ENCODE measurements at regions not wholly inside any gene's neighbourhood (a gene's known extent, or its start where the extent isn't known, plus 50 kb on each side); places are given as distances from the start of the nearest gene placed in this dataset.

DNA sequence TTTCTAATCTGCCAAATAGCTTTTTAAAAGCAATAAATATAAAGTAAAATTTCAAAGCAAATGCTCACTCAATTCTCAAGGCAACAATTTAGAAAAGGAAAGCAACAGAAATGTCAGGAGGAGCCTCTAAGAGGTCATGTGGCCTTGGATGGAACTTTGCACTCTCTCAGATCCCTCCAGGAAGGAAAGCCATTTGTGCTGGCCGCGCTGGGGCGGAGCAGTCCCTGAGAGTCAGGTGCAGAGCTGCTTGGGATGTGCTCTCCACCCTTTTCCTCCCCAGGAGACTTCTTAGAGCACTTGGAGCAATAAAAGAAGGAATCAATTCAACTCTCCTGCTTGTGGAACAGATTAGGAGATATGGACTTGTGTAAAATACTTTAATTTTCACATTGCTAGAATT is 379.8 kb upstream of the LINC00305 start:
- no peak for DNase-seq

- no peak for DNase-seq
Observed at GRCh38 chr18:64519201-64519600, 370.3 kb upstream of the LINC00305 start.

GRCh38 chr18:64518191-64518590 is 369.3 kb upstream of the LINC00305 start:
- DNase-seq: no peak

DNA sequence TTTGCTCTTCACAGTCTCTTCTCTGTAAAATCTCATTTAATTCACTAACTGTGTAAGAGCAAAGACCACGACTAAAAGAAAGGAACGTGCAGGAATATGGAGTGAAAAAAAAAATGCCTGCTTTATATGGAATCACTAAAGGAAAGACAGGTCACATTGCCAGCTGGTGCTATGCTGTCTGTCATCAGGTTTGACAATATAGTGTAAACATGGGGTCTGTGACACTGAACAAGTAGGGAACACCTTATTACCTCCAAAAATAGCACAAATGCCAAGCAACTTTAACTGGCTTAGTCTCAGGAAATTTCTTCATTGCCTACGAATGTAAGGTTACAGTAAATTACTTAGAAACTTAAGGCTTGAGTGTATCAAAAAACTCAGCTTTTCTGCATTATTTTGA is 364.5 kb upstream of the LINC00305 start:
- no peak for DNase-seq

- no peak for DNase-seq
Observed at GRCh38 chr18:64490207-64490606, 341.3 kb upstream of the LINC00305 start.

DNA sequence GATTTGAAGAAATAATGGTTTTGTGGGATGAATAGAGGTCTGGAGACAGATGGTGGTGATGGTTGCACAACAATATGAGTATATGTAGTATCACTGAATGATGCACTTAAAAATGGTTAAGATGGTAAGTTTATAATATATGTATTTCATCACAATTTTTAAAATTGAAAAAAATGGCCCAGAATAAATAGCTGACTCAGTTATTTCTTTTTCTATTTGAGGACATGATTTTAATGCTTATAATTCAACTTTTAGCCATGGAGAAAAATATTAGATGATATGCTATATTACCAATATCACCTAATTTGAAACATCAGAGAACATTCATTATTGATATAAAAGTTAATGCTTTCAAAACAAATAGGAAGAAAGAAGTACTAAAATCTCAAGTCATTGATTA is 339.8 kb upstream of the LINC00305 start:
- no peak for DNase-seq

GRCh38 chr18:64474773-64475172 is 325.9 kb upstream of the LINC00305 start:
- no peak for DNase-seq

- DNase-seq: no peak
Observed at GRCh38 chr18:64474255-64474654, 325.4 kb upstream of the LINC00305 start.

- DNase-seq: no peak
Observed at GRCh38 chr18:64449434-64449833, 300.5 kb upstream of the LINC00305 start.

DNA sequence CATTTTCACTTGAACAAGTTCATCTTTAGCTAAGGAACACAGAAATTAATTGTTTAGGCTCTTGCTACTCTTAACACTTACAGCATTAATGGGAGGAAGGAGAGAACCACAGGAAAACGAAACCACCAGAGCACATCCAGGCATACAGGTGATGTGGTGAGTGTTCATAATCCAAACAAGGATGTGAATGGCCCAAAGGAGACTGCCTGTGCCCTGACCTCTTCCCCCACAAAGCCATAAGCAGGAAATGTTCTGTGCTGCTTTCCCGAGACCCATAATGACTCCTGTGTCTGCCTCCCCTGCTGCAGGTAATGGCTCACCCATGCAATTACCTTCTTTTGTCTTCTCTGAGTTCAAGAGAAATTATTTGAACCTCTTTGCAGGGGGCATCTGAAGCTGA is 295.9 kb upstream of the LINC00305 start:
- peak; percentile 79 for DNase-seq

GRCh38 chr18:64438178-64438577 is 289.3 kb upstream of the LINC00305 start:
- no peak for DNase-seq

DNA sequence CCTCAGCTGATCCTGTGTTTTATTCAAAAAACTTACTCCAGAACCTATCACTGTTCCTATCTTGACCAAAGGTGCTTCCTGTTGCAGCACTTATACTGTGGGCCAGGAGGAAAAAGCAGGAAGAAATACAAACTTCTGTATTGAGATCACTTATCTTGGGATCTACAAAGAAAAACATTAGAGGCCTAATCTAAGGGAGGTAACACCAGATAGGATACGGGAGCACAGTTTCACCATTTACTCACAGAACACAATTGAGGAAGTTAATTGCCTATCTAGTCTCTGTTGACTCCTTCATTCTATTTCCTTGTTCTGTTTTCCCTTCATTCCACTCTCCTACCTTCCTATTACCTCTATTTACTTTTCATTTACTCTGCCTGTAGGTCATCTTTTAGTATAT is 287.2 kb upstream of the LINC00305 start:
- no peak for DNase-seq

GRCh38 chr18:64419156-64419555 is 270.3 kb upstream of the LINC00305 start:
- no peak for DNase-seq

DNA sequence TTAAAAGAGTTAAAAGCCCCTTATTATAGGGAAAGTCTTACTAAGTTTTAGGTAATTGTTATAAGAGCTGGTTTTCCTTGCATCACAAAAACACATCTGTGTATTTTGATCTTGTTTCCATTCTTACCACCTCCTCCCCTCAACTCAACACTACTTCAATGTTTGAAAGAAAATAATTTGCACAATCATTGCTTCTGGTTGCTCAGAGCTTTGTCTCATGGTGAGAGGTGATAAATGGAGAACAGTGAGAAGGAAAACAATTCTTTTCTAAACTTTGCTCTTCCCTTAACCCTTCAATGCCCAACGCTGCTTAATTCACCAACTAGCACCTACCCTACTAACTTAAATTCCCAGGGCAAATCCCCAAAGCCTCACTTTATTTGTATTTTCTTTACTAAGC is 268.1 kb upstream of the LINC00305 start:
- no peak for DNase-seq

DNA sequence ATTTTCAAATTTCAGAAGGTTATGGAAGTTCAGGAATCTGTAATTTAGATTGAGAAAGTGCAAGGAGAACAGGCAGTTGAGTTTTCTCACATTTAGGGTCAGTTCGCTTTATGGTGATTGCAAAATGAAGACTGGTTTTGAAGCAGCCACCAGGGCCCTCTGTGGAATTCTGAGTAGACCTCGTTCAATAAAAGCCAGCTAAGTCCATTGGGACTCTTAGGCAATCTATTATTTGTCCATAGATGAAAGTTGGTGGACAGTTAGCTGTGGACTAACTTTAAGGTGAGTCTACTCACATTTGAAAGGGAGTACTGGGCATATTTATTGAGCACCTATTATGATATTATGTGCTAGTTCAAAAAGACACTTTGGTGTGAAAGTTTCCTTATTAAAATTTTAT is 266.3 kb upstream of the LINC00305 start:
- DNase-seq: no peak

GRCh38 chr18:64410685-64411084 is 261.8 kb upstream of the LINC00305 start:
- DNase-seq: no peak

GRCh38 chr18:64409511-64409910 is 260.6 kb upstream of the LINC00305 start:
- no peak for DNase-seq

DNA sequence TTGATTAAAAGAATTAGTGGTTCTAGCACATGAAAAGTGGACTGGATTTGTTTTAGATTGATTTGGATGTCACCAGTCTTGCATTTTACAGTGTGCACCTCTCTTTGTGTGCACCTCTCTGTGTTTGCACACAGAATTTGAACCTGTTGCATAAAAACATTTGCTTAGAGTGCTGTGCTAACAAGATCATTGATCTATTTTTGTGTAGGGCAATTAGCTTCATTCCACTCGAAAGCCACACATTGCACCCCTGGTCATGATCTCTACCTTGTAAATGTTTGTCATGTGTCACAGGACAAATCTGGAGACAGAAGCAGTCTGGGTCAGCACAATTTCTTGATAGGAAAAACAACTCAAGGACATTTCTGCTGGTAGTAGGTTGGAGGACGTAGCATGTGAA is 258.7 kb upstream of the LINC00305 start:
- DNase-seq: peak; percentile 25

DNA sequence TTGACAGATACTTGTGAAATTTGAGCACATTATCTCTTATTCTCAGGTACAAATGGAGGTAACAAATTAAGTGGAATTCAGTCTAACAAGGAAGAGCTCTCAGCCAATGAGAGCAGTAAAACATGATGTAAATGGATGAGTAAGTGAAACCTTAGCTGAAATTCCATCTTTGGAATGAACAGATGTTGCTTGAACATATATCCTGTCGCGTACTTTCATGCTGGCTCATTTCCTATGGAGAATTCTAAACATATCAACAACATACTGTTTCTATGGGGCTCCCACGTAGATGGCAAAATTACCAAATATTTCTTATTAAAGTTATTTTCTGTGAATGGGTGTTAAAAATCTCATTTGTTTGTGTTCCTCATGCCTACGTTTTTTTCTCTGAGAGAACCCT is 256.3 kb upstream of the LINC00305 start:
- DNase-seq: no peak

DNA sequence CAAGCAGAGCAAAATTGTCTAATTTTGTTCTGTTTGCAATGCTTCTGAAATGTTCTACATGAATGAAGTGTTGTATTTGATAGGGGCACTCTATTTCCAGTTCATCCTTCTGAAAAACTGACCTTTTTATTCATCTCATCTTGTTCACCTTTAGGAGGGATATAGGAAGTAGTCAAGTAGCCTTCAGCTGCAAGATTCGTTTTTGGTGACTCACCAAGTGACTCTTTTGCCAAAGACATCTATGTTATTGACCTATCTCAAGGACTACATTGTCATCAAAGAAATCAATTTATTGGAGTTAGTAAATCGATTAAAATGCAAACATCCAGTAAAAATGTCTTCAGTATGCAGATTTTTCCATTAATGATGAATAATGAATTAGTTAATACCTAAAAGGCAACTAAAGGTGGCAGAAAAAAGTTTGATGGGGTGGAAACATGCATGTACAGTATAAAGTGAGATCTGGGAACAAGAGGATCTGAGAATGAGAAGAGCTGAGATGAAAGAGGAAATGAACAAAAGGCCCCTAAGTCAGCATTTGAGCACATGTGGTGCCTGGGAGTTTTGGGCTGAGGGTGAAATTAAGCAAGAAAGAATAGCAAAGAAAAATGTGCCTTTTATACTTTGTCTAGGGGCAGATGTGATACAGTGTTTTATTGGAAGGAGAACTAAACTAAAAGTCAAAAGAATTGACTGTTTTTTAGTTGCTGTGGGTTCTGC is 255.1 kb upstream of the LINC00305 start:
- no peak for DNase-seq

DNA sequence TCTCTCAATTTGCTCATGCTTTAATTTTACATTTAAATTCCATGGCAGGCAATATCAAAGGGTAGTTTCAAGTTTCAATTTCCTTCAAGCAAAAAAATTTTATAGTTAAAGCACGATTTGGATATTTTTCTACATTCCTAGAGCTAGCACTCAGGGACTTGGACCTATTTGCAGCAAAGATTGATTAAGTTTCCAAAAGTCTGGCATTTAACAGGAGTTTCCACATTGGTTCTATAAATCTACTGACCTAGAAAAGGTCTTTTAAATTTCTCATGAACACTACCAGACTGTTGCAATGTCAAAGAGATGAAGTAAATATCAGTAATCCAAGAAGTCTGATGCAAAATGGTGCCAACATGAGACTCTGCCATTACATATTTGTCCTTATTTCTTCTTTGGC is 253.7 kb upstream of the LINC00305 start:
- no peak for DNase-seq

- DNase-seq: no peak
Observed at GRCh38 chr18:64401268-64402060, 252.6 kb upstream of the LINC00305 start.

GRCh38 chr18:64399566-64399965 is 250.7 kb upstream of the LINC00305 start:
- no peak for DNase-seq

DNA sequence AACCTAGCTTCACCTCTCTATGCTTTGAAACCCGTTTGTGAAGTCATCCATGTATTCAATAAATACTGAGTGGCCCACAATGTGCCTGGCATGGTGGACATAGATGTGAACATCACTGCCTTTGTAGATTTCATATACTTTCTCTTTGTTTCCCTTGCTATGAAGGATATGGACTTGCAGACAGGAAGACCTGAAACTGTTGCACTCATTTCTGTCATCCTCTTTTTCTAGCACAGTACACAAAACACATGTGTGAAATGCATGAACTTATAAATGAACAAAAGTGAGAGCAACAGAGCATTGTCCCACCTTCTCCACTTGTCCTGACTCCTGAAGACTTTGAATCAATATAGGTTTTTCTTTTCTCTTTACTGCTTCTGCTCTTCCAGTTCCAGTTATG is 249.4 kb upstream of the LINC00305 start:
- no peak for DNase-seq

- no peak for DNase-seq
Observed at GRCh38 chr18:64392202-64392601, 243.3 kb upstream of the LINC00305 start.
